ENCODE measurements at regions not wholly inside any gene's neighbourhood (a gene's known extent, or its start where the extent isn't known, plus 50 kb on each side); places are given as distances from the start of the nearest gene placed in this dataset.

DNA sequence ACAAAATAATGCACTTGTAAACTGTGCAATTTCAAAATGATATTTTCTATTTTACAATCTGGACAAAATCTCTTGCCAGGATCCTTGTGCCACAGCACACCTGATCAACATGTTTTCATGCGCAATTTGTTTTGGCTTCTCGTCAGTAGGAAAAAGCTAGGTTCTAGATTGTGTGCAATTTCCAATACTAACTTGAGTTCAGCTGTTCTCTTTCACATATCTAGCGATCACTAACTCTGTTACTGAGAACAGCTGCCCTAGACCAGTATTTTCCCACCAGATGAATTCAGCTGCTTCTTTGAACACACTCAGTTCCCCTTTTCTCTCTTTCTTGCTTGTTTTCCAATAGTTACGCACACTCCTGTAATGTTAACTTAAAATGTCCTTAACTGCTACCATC is 131.2 kb downstream of the MAGEB5 start:
- intact Hi-C loops (cut with micrococcal nuclease) = no loop called here
- Histone ChIP-seq H3K36me3 (no peaks in the 10 kb centered on the region), H3K27me3 (ENCODE audit: low read depth) (no peaks in the 10 kb centered on the region), H3K4me1 (no peaks in the 10 kb centered on the region), H3K4me3 (no peak overlapping the region), H3K27ac (replicated peaks) (no peak overlapping the region), H3K9me3 (replicated peaks) (peaks cover 3% of the 10 kb centered on the region)
- DNase-seq = no peak
- TF ChIP-seq CTCF (IDR thresholded peaks at IDR 0.05; ENCODE audit: borderline replicate concordance) = no peak

GRCh38 chrX:26334232-26334631 is 118.3 kb downstream of the MAGEB5 start:
- no peak for TF ChIP-seq CTCF (IDR thresholded peaks at IDR 0.05; ENCODE audit: borderline replicate concordance)
- Histone ChIP-seq H3K27ac (replicated peaks) (no peak overlapping the region), H3K4me3 (no peak overlapping the region), H3K27me3 (ENCODE audit: low read depth) (no peaks in the 10 kb centered on the region), H3K9me3 (replicated peaks) (no peaks in the 10 kb centered on the region), H3K36me3 (no peaks in the 10 kb centered on the region), H3K4me1 (no peaks in the 10 kb centered on the region)
- intact Hi-C loops (cut with micrococcal nuclease) = no loop called here
- DNase-seq = no peak

DNA sequence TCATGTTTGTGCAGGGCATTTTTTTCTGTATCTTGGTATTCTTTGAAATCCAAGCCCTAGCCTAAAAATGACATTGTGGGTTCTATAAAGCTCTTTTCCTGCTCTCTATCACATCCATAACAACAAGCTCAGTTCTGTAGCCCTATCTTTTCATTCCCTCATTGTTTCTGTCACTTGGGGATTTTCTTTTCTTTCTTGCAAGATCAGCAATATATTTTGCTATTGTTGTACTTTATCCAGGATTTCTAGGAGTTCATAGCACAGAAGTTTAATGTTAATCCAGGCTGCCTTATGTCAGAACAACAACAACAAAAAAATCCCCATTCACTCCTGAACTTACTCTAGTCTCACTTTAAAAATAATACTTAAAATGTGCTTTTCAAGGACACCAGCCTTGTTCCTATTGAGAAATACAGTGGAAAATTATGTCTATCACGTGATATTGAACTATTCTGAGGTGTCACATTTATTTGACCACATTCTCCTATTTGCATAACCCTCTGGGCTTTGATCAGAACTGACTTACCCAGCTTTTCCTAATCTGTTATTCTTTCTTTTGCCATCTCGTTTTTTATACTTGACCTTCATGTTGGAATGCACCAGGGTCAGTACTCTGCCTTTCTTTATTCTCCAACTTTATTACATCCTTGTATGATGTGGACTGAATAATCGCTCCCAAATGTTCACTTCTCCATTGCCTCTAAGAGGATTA is 112.8 kb downstream of the MAGEB5 start:
- H3K27ac ChIP-seq (replicated peaks) = no peak overlapping the region
- no peak for DNase-seq
- TF ChIP-seq CTCF (IDR thresholded peaks at IDR 0.05; ENCODE audit: borderline replicate concordance) = no peak
- H3K9me3 ChIP-seq (replicated peaks) = no peaks in the 10 kb centered on the region
- no peaks in the 10 kb centered on the region for H3K4me1 ChIP-seq
- H3K27me3 ChIP-seq (ENCODE audit: low read depth) = no peaks in the 10 kb centered on the region
- no peaks in the 10 kb centered on the region for H3K36me3 ChIP-seq
- intact Hi-C loops (cut with micrococcal nuclease) = no loop called here
- no peak overlapping the region for H3K4me3 ChIP-seq

GRCh38 chrX:26309262-26309661 is 93.3 kb downstream of the MAGEB5 start:
- intact Hi-C loops (cut with micrococcal nuclease) = no loop called here
- Histone ChIP-seq H3K27me3 (ENCODE audit: low read depth) (no peaks in the 10 kb centered on the region), H3K27ac (replicated peaks) (no peak overlapping the region), H3K4me1 (no peaks in the 10 kb centered on the region), H3K36me3 (no peaks in the 10 kb centered on the region), H3K9me3 (replicated peaks) (no peaks in the 10 kb centered on the region), H3K4me3 (no peak overlapping the region)
- TF ChIP-seq CTCF (IDR thresholded peaks at IDR 0.05; ENCODE audit: borderline replicate concordance) = no peak
- no peak for DNase-seq

- Histone ChIP-seq H3K27me3 (ENCODE audit: low read depth) (no peaks in the 10 kb centered on the region), H3K9me3 (replicated peaks) (no peaks in the 10 kb centered on the region), H3K27ac (replicated peaks) (no peak overlapping the region), H3K4me1 (no peaks in the 10 kb centered on the region), H3K4me3 (no peak overlapping the region), H3K36me3 (no peaks in the 10 kb centered on the region)
- no peak for DNase-seq
- intact Hi-C loops (cut with micrococcal nuclease) = no loop called here
- TF ChIP-seq CTCF (IDR thresholded peaks at IDR 0.05; ENCODE audit: borderline replicate concordance) = no peak
Observed at GRCh38 chrX:26295425-26295824, 79.5 kb downstream of the MAGEB5 start.

All from left ventricle myocardium inferior (tissue), 1 donor.